Type B pancreatic cell (in vitro differentiated cells): ENCODE measurements at regions not wholly inside any gene's neighbourhood (a gene's known extent, or its start where the extent isn't known, plus 50 kb on each side); places are given as distances from the start of the nearest gene placed in this dataset.
A peak's percentile ranks its signal among the peaks of the same experiment; 100 is the strongest.

Experiments
- DNase-seq: peaks from one replicate; pipeline ENCODE4 v3.0.0; 2021; ENCODE audit warnings: mixed read lengths; ENCODE audit not compliant: unreplicated experiment; ENCODE audit errors: extremely low spot score
- H3K27ac Mint-ChIP-seq: 2 replicates; pipeline ENCODE4 v1.8.0; 2021; ENCODE audit warnings: mild to moderate bottlenecking, mixed read lengths
- H3K27me3 Mint-ChIP-seq: 2 replicates; pipeline ENCODE4 v1.8.0; 2021; ENCODE audit warnings: mixed read lengths
- H3K36me3 Mint-ChIP-seq: 2 replicates; pipeline ENCODE4 v1.8.0; 2021; ENCODE audit warnings: mixed read lengths
- H3K4me1 Mint-ChIP-seq: one replicate; pipeline ENCODE4 v1.8.0; 2021; ENCODE audit warnings: mixed read lengths; ENCODE audit not compliant: unreplicated experiment
- H3K4me3 Mint-ChIP-seq: 2 replicates; pipeline ENCODE4 v1.8.0; 2021; ENCODE audit warnings: mild to moderate bottlenecking, mixed read lengths
- H3K9me3 Mint-ChIP-seq: 2 replicates; pipeline ENCODE4 v1.8.0; 2021; ENCODE audit warnings: mixed read lengths
- CTCF ChIP-seq: fragments of 200-600 bp; sonication (generic); conservative IDR thresholded peaks from 2 replicates; pipeline ENCODE4 v1.5.0; 2021; ENCODE audit warnings: antibody characterized with exemption, mild to moderate bottlenecking

- Mint-ChIP-seq H3K27me3 (peaks cover 7% of the 10 kb centered on the region), H3K4me1 (no peaks in the 10 kb centered on the region), H3K9me3 (no peaks in the 10 kb centered on the region), H3K27ac (no peak overlapping the region), H3K36me3 (no peaks in the 10 kb centered on the region), H3K4me3 (no peak overlapping the region)
- TF ChIP-seq CTCF: no peak
- DNase-seq: no peak
These were observed 433.1 kb downstream of the NPHP4 start for GRCh38 chr1:5559078-5559477.

GRCh38 chr1:5555853-5556252 is 436.4 kb downstream of the NPHP4 start:
- TF ChIP-seq CTCF: no peak
- peaks cover 7% of the 10 kb centered on the region for H3K27me3 Mint-ChIP-seq
- no peaks in the 10 kb centered on the region for H3K9me3 Mint-ChIP-seq
- H3K4me1 Mint-ChIP-seq: no peaks in the 10 kb centered on the region
- H3K36me3 Mint-ChIP-seq: no peaks in the 10 kb centered on the region
- H3K27ac Mint-ChIP-seq: no peak overlapping the region
- DNase-seq: no peak
- H3K4me3 Mint-ChIP-seq: no peak overlapping the region

GRCh38 chr1:5554784-5555183 is 437.4 kb downstream of the NPHP4 start:
- TF ChIP-seq CTCF: no peak
- Mint-ChIP-seq H3K4me1 (no peaks in the 10 kb centered on the region), H3K36me3 (no peaks in the 10 kb centered on the region), H3K27me3 (peaks cover 7% of the 10 kb centered on the region), H3K9me3 (no peaks in the 10 kb centered on the region), H3K4me3 (no peak overlapping the region), H3K27ac (no peak overlapping the region)
- no peak for DNase-seq

GRCh38 chr1:5554111-5554510 is 438.1 kb downstream of the NPHP4 start:
- H3K4me3 Mint-ChIP-seq: no peak overlapping the region
- no peak overlapping the region for H3K27ac Mint-ChIP-seq
- H3K4me1 Mint-ChIP-seq: no peaks in the 10 kb centered on the region
- DNase-seq: peak; percentile 32
- H3K36me3 Mint-ChIP-seq: no peaks in the 10 kb centered on the region
- peaks cover 7% of the 10 kb centered on the region for H3K27me3 Mint-ChIP-seq
- TF ChIP-seq CTCF: no peak
- H3K9me3 Mint-ChIP-seq: no peaks in the 10 kb centered on the region

GRCh38 chr1:5552787-5553484 is 439.3 kb downstream of the NPHP4 start:
- Mint-ChIP-seq H3K27me3 (peaks cover 12% of the 10 kb centered on the region), H3K4me1 (no peaks in the 10 kb centered on the region), H3K27ac (no peak overlapping the region), H3K9me3 (no peaks in the 10 kb centered on the region), H3K4me3 (no peak overlapping the region), H3K36me3 (no peaks in the 10 kb centered on the region)
- peak; percentile 32 for DNase-seq
- no peak for TF ChIP-seq CTCF
